Endothelial cell (in vitro differentiated cells): ENCODE measurements at regions not wholly inside any gene's neighbourhood (a gene's known extent, or its start where the extent isn't known, plus 50 kb on each side); places are given as distances from the start of the nearest gene placed in this dataset.
"Not testable (repeated sequence)": the region's sequence is repeated elsewhere in the genome, so short reads cannot be mapped to it uniquely, and the experiment has no call there.

Experiments
- DNase-seq: peaks from one replicate; pipeline ENCODE4 v3.0.0; 2021; ENCODE audit warnings: low spot score
- H3K27ac Mint-ChIP-seq: one replicate; pipeline ENCODE4 v1.8.0; 2021; ENCODE audit warnings: mixed read lengths, inconsistent platforms; ENCODE audit not compliant: unreplicated experiment
- H3K27me3 Mint-ChIP-seq: one replicate; pipeline ENCODE4 v1.8.0; 2021; ENCODE audit warnings: mild to moderate bottlenecking, moderate library complexity, mixed read lengths, inconsistent platforms; ENCODE audit not compliant: unreplicated experiment
- H3K36me3 Mint-ChIP-seq: one replicate; pipeline ENCODE4 v1.8.0; 2021; ENCODE audit warnings: mild to moderate bottlenecking, low read depth, mixed read lengths, inconsistent platforms; ENCODE audit not compliant: unreplicated experiment
- H3K4me1 Mint-ChIP-seq: one replicate; pipeline ENCODE4 v1.8.0; 2021; ENCODE audit warnings: mild to moderate bottlenecking, mixed read lengths, inconsistent platforms; ENCODE audit not compliant: unreplicated experiment
- H3K4me3 Mint-ChIP-seq: one replicate; pipeline ENCODE4 v1.8.0; 2021; ENCODE audit warnings: mild to moderate bottlenecking, mixed read lengths, inconsistent platforms; ENCODE audit not compliant: unreplicated experiment
- H3K9me3 Mint-ChIP-seq: one replicate; pipeline ENCODE4 v1.8.0; 2021; ENCODE audit warnings: mixed read lengths, inconsistent platforms; ENCODE audit not compliant: unreplicated experiment
- TF ChIP-seq, protein P1 (sequence below): fragments of 200-600 bp; sonication (generic); IDR thresholded peaks from one replicate; pipeline ENCODE4 v1.5.0; 2021; ENCODE audit warnings: antibody characterized with exemption; ENCODE audit not compliant: unreplicated experiment

- Mint-ChIP-seq H3K4me3 (no peak overlapping the region), H3K4me1 (no peaks in the 10 kb centered on the region), H3K27me3 (peaks cover 2% of the 10 kb centered on the region), H3K27ac (no peak overlapping the region), H3K9me3 (no peaks in the 10 kb centered on the region), H3K36me3 (no peaks in the 10 kb centered on the region)
- TF ChIP-seq, protein P1, sequence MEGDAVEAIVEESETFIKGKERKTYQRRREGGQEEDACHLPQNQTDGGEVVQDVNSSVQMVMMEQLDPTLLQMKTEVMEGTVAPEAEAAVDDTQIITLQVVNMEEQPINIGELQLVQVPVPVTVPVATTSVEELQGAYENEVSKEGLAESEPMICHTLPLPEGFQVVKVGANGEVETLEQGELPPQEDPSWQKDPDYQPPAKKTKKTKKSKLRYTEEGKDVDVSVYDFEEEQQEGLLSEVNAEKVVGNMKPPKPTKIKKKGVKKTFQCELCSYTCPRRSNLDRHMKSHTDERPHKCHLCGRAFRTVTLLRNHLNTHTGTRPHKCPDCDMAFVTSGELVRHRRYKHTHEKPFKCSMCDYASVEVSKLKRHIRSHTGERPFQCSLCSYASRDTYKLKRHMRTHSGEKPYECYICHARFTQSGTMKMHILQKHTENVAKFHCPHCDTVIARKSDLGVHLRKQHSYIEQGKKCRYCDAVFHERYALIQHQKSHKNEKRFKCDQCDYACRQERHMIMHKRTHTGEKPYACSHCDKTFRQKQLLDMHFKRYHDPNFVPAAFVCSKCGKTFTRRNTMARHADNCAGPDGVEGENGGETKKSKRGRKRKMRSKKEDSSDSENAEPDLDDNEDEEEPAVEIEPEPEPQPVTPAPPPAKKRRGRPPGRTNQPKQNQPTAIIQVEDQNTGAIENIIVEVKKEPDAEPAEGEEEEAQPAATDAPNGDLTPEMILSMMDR, result peak; percentile 19
- peak; percentile 24 for DNase-seq
Observed at GRCh38 chr17:20944014-20944865, 98.6 kb downstream of the USP22 start.

- H3K9me3 Mint-ChIP-seq, H3K36me3 Mint-ChIP-seq, DNase-seq, H3K27me3 Mint-ChIP-seq, H3K4me1 Mint-ChIP-seq, H3K27ac Mint-ChIP-seq, H3K4me3 Mint-ChIP-seq: not testable (repeated sequence)
Observed at GRCh38 chr17:20947708-20948107, 95.1 kb downstream of the USP22 start.

DNA sequence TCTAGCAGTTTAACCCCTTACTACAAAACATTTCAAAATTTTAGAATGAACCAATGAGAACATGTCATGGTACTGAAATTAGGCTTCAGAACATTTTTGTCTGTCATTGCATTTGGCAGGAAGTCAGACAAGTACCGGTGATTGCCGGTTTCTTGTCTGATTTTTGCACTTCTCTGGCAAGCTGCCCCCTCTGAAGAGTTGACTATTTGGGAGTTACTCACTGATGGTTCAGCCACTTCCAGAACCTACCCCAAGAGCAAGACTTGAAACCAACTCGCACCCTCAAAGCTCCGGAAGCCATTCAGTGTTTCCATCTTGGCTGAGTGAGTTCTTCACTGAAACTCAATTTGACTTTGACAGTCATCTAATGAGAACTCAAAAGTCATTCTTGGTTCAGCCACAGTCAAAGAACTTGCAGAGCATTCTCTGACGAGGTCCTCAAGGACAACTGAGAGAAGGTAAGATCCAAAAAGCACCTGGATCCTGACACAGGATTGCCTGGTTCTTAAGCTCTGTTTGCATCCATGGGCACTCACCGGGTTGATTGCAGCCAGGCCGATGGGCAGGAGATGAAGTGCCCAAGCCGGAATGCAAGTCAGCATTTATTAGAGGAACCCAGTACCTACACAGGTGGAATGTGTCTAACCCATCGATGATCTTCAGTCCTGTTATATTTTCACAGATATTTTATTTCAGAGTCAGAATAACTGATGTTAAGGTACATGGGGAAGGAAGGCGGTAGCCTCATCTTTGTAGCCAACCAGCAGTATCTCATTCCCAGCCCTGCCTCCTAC lies 93.6 kb downstream of the USP22 start:
- Mint-ChIP-seq H3K4me3 (no peak overlapping the region), H3K27me3 (no peaks in the 10 kb centered on the region), H3K9me3 (no peaks in the 10 kb centered on the region), H3K36me3 (no peaks in the 10 kb centered on the region), H3K4me1 (no peaks in the 10 kb centered on the region), H3K27ac (no peak overlapping the region)
- TF ChIP-seq, protein P1, result no peak
- DNase-seq, result no peak
